T47D (cell line): ENCODE measurements at regions not wholly inside any gene's neighbourhood (a gene's known extent, or its start where the extent isn't known, plus 50 kb on each side); places are given as distances from the start of the nearest gene placed in this dataset.

Source experiments
- DNase-seq, 2 experiments: peaks; one replicate each; pipeline versions ENCODE4 v3.0.0 to v3.0.0-alpha.2; 2011 to 2012; ENCODE audit warnings: low read depth in 1 of 2, low spot score in 1 of 2
- JUND ChIP-seq: IDR thresholded peaks from 2 replicates; pipeline ENCODE4 v1.6.1; 2012; ENCODE audit warnings: low read depth
- in situ Hi-C: cut with HindIII; loops from 2 replicates; pipeline ENCODE4 v1.10.0; 2016; ENCODE audit warnings: low sequenced_read_pairs, low pct_unique_long_range_greater_than_20kb

DNA sequence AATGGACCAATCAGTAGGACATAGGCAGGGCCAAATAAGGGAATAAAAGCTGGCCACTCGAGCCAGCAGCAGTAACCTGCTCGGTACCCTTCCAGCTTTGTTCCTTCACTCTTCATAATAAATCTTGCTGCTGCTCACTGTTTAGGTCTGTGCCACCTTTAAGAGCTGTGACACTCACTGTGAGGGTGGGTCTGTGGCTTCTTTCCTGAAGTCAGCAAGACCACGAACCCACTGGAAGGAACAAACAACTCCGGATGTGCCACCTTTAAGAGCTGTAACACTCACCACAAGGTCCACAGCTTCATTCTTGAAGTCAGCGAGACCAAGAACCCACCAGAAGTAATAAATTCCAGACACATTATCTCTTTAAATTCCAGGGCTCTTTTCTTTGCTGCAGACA, 1922.3 kb upstream of the PCDH20 start:
- no peak for DNase-seq
- no peak for TF ChIP-seq JUND
- in situ Hi-C loops = no loop called here

DNA sequence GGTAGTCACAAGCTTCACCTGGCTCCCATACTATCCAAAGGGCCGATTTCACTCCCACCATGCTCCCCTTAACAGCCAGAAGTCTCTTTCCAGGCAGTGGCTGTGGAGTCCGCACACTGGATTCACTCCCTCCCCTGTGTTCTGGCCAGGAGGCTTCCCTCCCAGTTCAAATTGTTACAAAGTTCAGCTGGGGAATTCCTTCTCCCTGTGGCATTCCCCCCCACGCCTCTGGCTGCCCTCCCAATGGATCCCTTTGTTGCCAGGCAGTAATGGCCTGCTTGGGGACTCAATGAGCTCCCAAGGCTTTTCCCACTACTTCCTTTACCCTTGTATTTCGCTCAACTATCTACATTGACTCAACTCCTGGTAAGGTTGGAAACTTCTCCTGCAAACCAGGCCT, 1921.4 kb upstream of the PCDH20 start:
- no peak for TF ChIP-seq JUND
- in situ Hi-C loops = no loop called here
- DNase-seq = no peak

DNA sequence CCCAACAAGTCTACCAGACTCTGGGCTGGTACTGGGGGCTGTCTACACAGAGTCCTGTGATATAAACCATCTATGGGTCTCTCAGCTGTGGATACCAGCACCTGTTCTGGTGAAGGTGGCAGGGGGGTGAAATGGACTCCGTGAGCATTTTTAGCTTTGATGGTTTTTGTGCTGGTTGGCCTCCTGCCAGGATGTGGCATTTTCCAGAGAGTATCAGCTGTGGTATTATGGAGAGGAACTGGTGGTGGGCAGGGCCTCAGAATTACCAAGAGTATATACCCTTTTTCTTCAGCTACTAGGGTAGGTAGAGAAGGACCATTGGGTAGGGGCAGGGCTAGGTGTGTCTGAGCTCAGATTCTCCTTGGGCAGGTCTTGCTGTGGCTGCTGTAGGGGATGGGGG, 1920.9 kb upstream of the PCDH20 start:
- DNase-seq = no peak
- TF ChIP-seq JUND = no peak
- in situ Hi-C loops = no loop called here

DNA sequence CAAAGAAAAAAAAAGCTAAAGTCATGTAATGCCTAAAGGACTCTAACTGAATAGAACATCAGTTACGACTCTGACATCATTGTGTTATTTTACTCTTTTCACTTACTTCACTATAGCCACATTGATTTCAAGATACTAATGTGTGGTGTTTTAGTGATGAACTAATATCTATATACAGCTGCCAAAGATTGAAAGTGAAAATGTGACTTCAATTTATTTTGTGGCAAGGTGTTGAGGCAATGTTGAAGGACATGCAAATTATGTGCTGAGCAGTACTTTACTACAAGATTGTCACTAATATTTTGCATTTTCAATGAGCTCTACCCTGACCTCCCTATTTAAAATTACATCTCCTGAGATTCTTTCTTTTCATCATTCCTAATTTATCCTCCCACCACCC, 1911.9 kb upstream of the PCDH20 start:
- no peak for DNase-seq
- in situ Hi-C loops = no loop called here

DNA sequence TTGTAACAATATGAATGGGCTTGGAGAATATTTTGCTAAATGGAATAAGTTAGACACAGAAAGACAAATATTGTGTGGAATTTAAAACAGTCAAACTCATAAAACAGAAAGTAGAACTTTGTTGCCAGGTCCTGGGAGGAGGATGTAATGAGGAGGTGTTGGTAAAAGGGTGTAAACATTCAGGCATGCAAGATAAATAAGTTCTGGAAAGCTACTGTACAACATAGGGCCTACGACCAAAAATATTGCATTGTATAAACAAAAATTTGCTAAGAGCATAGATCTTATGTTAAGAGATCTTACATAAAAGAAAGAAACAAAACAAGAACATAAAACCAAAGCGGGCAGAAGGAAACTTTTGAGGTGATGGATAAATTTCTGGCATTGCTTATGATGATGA, 1907.8 kb upstream of the PCDH20 start:
- TF ChIP-seq JUND = no peak

More for the DNA sequence above, 1911.9 kb upstream of the PCDH20 start:
- no peak for TF ChIP-seq JUND

DNA sequence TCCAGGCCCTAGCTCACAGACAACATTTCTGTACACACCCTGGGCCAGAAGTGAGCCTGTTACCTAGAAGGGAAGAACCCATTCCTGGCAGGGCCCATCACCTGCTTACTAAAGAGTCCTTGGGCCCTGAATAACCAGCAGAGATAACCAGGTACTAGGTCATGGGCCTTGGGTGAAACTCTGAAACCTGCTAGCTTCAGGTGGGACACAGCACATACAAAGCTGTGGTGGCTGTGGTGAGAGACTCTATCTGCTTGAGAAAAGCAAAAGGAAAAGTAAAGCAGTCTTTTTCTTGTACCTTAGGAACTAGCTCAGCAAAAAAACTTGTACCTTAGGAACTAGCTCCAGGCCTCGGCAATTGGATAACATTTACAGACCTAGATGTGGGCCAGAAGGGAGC, 1895.9 kb upstream of the PCDH20 start:
- TF ChIP-seq JUND = no peak
- in situ Hi-C loops = no loop called here
- DNase-seq = no peak

More for the DNA sequence above, 1907.8 kb upstream of the PCDH20 start:
- no peak for DNase-seq
- in situ Hi-C loops = no loop called here

DNA sequence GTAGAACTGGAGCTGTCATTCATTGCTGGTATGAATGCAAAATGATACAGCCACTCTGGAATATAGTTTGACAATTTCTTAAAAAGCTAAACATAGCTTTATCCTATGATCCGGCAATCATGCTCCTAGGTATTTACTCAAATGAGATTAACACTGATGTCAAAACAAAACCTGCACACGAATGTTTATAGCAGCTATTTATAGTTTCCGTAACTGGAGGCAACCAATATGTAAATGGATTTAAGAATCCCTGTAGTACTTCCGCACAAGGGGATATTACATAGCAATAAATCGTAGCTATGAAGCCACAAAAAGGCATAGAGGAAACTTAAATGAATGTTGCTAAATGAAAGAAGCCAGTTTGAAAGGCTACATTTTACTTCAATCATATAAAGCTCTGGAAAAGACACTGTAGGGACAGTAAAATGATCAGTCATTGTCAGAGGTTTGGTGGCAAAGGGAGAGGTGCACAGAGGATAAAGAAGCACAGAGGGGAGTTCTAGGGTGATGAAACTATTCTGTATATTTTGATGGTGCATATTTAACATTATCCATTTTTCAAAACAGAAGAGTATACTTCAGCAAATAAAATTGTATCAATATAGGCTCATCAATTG, 1893.0 kb upstream of the PCDH20 start:
- in situ Hi-C loops = no loop called here
- DNase-seq = peak in 1 of 2 experiments; percentile 18
- no peak for TF ChIP-seq JUND

DNA sequence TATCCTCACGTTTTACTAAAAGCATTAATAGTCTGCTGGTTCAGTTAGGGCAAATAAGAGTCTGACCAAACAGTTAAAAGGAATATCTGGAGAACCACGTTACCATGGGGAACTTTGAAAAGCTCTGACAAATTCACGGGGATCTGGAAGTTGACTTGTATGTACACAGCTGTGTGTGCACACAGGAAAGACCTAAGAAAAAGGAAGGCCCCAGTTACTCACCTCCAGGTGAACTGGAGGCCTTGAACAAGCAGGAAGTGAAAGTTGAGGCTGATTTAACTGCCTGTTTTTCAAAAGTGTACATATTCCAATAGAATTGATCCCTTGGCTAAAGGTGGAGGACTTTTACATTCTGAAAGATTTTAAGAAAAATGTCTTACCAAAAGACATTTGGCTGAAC, 1891.6 kb upstream of the PCDH20 start:
- DNase-seq = peak in 1 of 2 experiments; percentile 21
- in situ Hi-C loops = no loop called here
- no peak for TF ChIP-seq JUND

DNA sequence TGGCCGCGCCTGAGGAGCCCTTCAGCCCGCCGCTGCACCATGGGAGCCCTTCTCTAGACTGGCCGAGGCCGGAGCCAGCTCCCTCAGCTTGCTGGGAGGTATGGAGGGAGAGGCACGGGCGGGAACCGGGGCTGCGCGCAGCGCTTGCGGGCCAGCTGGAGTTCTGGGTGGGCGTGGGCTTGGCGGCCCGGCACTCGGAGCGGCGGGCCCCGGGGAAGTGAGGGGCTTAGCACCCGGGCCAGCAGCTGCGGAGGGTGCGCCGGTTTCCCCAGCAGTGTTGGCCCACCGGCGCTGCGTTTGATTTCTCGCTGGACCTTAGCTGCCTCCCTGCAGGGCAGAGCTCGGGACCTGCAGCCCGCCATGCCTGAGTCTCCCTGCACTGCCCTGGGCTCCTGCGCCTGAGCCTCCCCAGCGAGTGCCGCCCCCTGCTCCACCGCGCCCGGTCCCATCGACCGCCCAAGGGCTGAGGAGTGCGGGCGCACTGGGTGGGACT, 1890.0 kb upstream of the PCDH20 start:
- TF ChIP-seq JUND = no peak
- DNase-seq = no peak
- in situ Hi-C loops = no loop called here

DNA sequence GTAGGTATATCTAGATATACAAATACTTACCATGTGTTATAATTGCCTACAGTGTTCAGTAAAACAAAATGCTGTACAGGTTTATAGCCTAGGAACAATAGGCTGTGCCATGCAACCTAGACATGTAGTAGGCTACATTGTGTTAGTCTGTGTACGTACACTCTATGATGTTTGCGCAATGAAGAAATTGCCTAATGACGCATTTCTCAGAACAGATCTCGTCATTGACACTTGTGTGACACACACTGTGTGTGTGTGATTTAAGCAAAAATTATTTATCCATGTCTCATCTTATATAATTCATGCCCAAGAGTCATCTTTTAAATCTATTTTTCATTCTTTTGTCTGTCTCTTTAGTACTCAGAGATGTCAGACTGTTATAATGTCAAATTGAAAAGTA, 1888.8 kb upstream of the PCDH20 start:
- no peak for TF ChIP-seq JUND
- no peak for DNase-seq
- in situ Hi-C loops = no loop called here

DNA sequence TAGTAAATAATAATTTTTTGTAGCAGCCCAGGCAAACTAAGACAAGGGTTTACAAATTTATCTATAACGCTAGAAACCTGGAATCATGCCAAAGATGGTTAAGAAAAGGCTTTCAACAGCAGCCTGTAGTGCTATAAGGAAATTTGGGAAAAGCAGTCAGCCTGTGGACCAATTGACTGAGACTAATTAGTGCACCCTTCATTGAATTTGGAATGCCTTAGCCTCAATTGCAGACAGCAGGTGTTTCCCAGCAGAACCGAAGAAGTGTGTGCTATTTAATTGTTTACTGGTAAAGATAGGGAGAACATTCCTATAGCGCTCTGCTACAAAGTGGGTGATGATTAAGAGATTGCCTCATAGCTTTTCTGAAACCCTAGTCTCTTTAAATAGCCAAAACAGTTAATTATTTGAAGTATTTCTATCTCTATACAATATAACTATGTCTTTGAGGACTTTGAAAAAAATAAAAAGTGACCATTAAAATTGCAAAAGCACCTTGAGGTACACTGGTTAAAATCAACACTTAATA, 1884.3 kb upstream of the PCDH20 start:
- no peak for DNase-seq
- no peak for TF ChIP-seq JUND
- in situ Hi-C loops = no loop called here

DNA sequence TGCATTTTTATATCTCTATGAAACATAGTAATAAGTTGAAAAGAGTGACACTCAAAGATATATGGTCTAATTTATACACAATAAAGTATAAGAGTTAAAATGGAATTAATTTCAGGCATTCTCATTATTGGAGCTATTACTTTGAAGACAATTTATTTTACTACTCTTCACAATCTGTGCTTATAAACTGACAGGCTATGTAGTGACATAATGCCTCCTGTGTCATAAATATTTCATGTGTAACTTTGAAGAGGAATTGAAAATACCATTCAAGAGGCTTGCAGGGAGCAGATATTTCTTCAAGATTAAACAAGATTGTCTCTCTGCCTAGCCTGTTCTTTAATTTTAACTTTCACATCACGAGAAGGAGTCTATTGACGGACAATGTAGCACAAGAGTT, 1881.5 kb upstream of the PCDH20 start:
- no peak for TF ChIP-seq JUND
- in situ Hi-C loops = no loop called here
- DNase-seq = no peak

DNA sequence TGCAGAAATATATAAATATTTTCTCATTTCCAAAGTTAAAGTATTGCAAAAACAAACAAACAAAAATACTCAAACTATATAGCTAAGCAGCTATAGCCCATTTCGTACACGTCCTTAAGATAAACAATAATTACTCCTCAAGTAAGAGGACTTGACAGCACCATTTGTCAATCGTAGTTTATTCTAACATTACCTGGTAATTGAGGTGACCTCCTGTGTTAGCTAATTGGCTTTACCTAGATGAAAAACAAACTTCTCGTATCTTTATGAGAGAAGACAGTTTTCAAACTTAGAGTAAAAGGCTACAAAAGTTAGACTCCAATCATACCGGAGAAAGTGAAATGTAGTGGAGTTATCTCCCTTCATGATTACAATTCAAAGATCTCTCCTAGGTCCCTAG, 1876.1 kb upstream of the PCDH20 start:
- in situ Hi-C loops = no loop called here
- no peak for DNase-seq
- TF ChIP-seq JUND = no peak

DNA sequence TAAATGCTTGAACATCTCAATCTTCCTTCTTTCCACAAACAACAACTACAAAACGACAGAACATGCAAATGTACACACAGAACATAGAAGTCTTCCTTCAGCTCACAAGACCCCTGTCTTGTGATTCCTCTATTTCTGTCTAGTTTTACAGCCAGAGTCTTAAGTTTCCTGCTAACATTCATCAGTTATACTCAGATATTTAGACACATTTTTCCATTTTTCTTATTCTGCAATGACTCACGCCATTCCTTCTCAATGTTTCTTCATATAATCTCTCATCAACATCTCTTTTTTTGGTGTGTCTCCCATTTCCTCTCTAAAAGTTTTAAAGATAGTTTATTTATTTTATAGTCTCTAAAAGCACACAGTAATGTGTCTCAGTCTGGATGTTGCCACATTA, 1872.9 kb upstream of the PCDH20 start:
- no peak for TF ChIP-seq JUND
- no peak for DNase-seq
- in situ Hi-C loops = no loop called here
